ENCODE measurements at regions not wholly inside any gene's neighbourhood (a gene's known extent, or its start where the extent isn't known, plus 50 kb on each side); places are given as distances from the start of the nearest gene placed in this dataset.
"Not testable (repeated sequence)": the region's sequence is repeated elsewhere in the genome, so short reads cannot be mapped to it uniquely, and the experiment has no call there.

- Histone ChIP-seq H3K4me1 (replicated peaks in 1 of 2) (no peaks in the 10 kb centered on the region), H3K27me3 (peaks cover 4% of the 10 kb centered on the region), H3K9me3 (replicated peaks in 1 of 3) (no peaks in the 10 kb centered on the region), H3K4me3 (no peak overlapping the region), H3K27ac (no peak overlapping the region), H3K36me3 (replicated peaks in 1 of 2) (no peaks in the 10 kb centered on the region)
- intact Hi-C loops (cut with DNase I): no loop called here
- DNase-seq: no peak
- 53 to 68% (median 62%) methylated on average over 4 of the region's 4 CpGs for WGBS, 4 donors
- TF ChIP-seq POLR2A (IDR thresholded peaks at IDR 0.05) (no peak), CTCF (IDR thresholded peaks at IDR 0.05) (no peak)
Observed at GRCh38 chr10:63042256-63042655, 90.9 kb upstream of the NRBF2 start.

- 90 to 98% (median 96%) methylated on average over 8 to 42 of the region's 42 CpGs; no CpG with 5 or more reads in 1 of the 4 donors for WGBS, 4 donors
- H3K27me3 ChIP-seq; H3K9me3 ChIP-seq (replicated peaks in 1 of 3); DNase-seq; H3K36me3 ChIP-seq (replicated peaks in 1 of 2); H3K4me3 ChIP-seq; H3K27ac ChIP-seq; H3K4me1 ChIP-seq (replicated peaks in 1 of 2); intact Hi-C loops (cut with DNase I): not testable (repeated sequence)
Observed at GRCh38 chr10:63033616-63034185, 99.4 kb upstream of the NRBF2 start.

GRCh38 chr10:63030536-63030935, 102.6 kb upstream of the NRBF2 start:
- WGBS, 4 donors: 55 to 70% (median 65%) methylated on average over 4 of the region's 4 CpGs
- Histone ChIP-seq H3K27ac (no peak overlapping the region), H3K27me3 (no peaks in the 10 kb centered on the region), H3K9me3 (replicated peaks in 1 of 3) (no peaks in the 10 kb centered on the region), H3K4me3 (no peak overlapping the region), H3K36me3 (replicated peaks in 1 of 2) (no peaks in the 10 kb centered on the region), H3K4me1 (replicated peaks in 1 of 2) (no peaks in the 10 kb centered on the region)
- TF ChIP-seq POLR2A (IDR thresholded peaks at IDR 0.05) (no peak), CTCF (IDR thresholded peaks at IDR 0.05) (no peak)
- DNase-seq: no peak
- intact Hi-C loops (cut with DNase I): no loop called here

- WGBS, 4 donors: 60 to 77% (median 69%) methylated on average over 6 of the region's 6 CpGs
- H3K4me3 ChIP-seq: no peak overlapping the region
- H3K27me3 ChIP-seq: no peaks in the 10 kb centered on the region
- no peaks in the 10 kb centered on the region for H3K4me1 ChIP-seq (replicated peaks in 1 of 2)
- peak in 3 of 7 donors; percentile 11 to 36 (median 19) for DNase-seq
- no peak overlapping the region for H3K27ac ChIP-seq
- no peaks in the 10 kb centered on the region for H3K9me3 ChIP-seq (replicated peaks in 1 of 3)
- TF ChIP-seq POLR2A (IDR thresholded peaks at IDR 0.05): no peak
- TF ChIP-seq CTCF (IDR thresholded peaks at IDR 0.05): no peak
- H3K36me3 ChIP-seq (replicated peaks in 1 of 2): no peaks in the 10 kb centered on the region
- intact Hi-C loops (cut with DNase I): no loop called here
Observed at GRCh38 chr10:63027531-63027930, 105.6 kb upstream of the NRBF2 start.

- 74 to 85% (median 77%) methylated on average over 1 of the region's 1 CpG for WGBS, 4 donors
- TF ChIP-seq CTCF (IDR thresholded peaks at IDR 0.05) (no peak), POLR2A (IDR thresholded peaks at IDR 0.05) (no peak)
Observed at GRCh38 chr10:63021225-63021624, 111.9 kb upstream of the NRBF2 start.

More at GRCh38 chr10:63021225-63021624, 111.9 kb upstream of the NRBF2 start:
- Histone ChIP-seq H3K36me3 (replicated peaks in 1 of 2) (no peaks in the 10 kb centered on the region), H3K27ac (no peak overlapping the region), H3K4me3 (no peak overlapping the region), H3K4me1 (replicated peaks in 1 of 2) (no peaks in the 10 kb centered on the region), H3K9me3 (replicated peaks in 1 of 3) (no peaks in the 10 kb centered on the region), H3K27me3 (no peaks in the 10 kb centered on the region)
- intact Hi-C loops (cut with DNase I): no loop called here
- DNase-seq: no peak

All from adrenal gland (tissue), 9 donors.